SK-N-SH (cell line): ENCODE measurements at regions not wholly inside any gene's neighbourhood (a gene's known extent, or its start where the extent isn't known, plus 50 kb on each side); places are given as distances from the start of the nearest gene placed in this dataset.

Source experiments
- CTCF ChIA-PET: fragments of 300-600, 350-600 bp; formaldehyde crosslinking; extraction: SDS; loops from one replicate; lab custom pipeline; 2021; lab: Yijun Ruan, JAX
- POLR2A ChIA-PET: fragments of 350-600 bp; sonication (Branson Sonifier 250); formaldehyde crosslinking; extraction: SDS; loops from one replicate; lab custom pipeline; 2020; ENCODE audit warnings: antibody characterized with exemption, inconsistent platforms; lab: Yijun Ruan, JAX
- DNase-seq: peaks from one replicate; pipeline ENCODE4 v3.0.0; 2012
- H2AFZ ChIP-seq: fragments of 200-600 bp; sonication (generic); 2 replicates; pipeline ENCODE4 v1.8.1; 2016; ENCODE audit warnings: antibody characterized with exemption, mild to moderate bottlenecking, low read depth
- H3F3A ChIP-seq: fragments of 200-600 bp; sonication (generic); replicated peaks from 2 replicates; pipeline ENCODE3; 2016; ENCODE audit warnings: antibody characterized with exemption, mild to moderate bottlenecking; ENCODE audit not compliant: insufficient read depth
- H3K27ac ChIP-seq, 2 experiments: fragments of 200-500 bp in 1 of 2; fragments of 200-600 bp in 1 of 2; sonication (Bioruptor generic) in 1 of 2; sonication (generic), shearing (Covaris generic) in 1 of 2; 2 replicates each; pipeline versions ENCODE4 v1.5.1 to v1.6.1; 2014 to 2016; ENCODE audit warnings: low read depth in 2 of 2, inconsistent platforms in 1 of 2, low read length in 1 of 2, mild to moderate bottlenecking in 1 of 2, mixed read lengths in 1 of 2
- H3K27me3 ChIP-seq: fragments of 200-600 bp; sonication (generic), shearing (Covaris generic); 2 replicates; pipeline ENCODE4 v1.6.1; 2016; ENCODE audit warnings: mixed run types; ENCODE audit not compliant: insufficient read depth
- H3K36me3 ChIP-seq, 2 experiments: fragments of 200-500 bp in 1 of 2; fragments of 200-600 bp in 1 of 2; sonication (Bioruptor generic) in 1 of 2; sonication (generic) in 1 of 2; replicated peaks in 1 of 2; 2 replicates each; pipeline versions ENCODE3 to v1.5.1; 2014 to 2016; ENCODE audit warnings: low read length in 1 of 2, mild to moderate bottlenecking in 1 of 2; ENCODE audit not compliant: insufficient read depth in 2 of 2, control insufficient read depth in 1 of 2
- H3K4me1 ChIP-seq, 2 experiments: fragments of 200-500 bp in 1 of 2; fragments of 200-600 bp in 1 of 2; sonication (Bioruptor generic) in 1 of 2; sonication (generic), shearing (Covaris generic) in 1 of 2; 2 replicates each; pipeline versions ENCODE4 v1.5.1 to v1.6.1; 2014 to 2016; ENCODE audit warnings: low read depth in 1 of 2, low read length in 1 of 2, mixed run types in 1 of 2; ENCODE audit not compliant: insufficient read depth in 2 of 2, control insufficient read depth in 1 of 2
- H3K4me2 ChIP-seq: fragments of 200-600 bp; sonication (generic), shearing (Covaris generic); 2 replicates; pipeline ENCODE4 v1.6.1; 2017; ENCODE audit warnings: mixed run types
- H3K4me3 ChIP-seq, 2 experiments: fragments of 200-500 bp in 1 of 2; fragments of 200-600 bp in 1 of 2; sonication (Bioruptor generic) in 1 of 2; sonication (generic), shearing (Covaris generic) in 1 of 2; 2 replicates each; pipeline versions ENCODE4 v1.5.1 to v1.8.1; 2014 to 2016; ENCODE audit warnings: low read depth in 2 of 2, inconsistent platforms in 1 of 2, low read length in 1 of 2, mild to moderate bottlenecking in 1 of 2, mixed read lengths in 1 of 2, moderate library complexity in 1 of 2
- H3K79me2 ChIP-seq: fragments of 200-600 bp; sonication (generic); 2 replicates; pipeline ENCODE4 v1.8.1; 2017; ENCODE audit warnings: mild to moderate bottlenecking; ENCODE audit not compliant: insufficient read depth
- H3K9ac ChIP-seq: fragments of 200-600 bp; sonication (generic); 2 replicates; pipeline ENCODE4 v1.6.1; 2017; ENCODE audit warnings: mixed run types
- H3K9me2 ChIP-seq: fragments of 200-600 bp; sonication (generic); 2 replicates; pipeline ENCODE4 v1.6.1; 2017; ENCODE audit warnings: mixed run types
- H3K9me3 ChIP-seq: fragments of 200-600 bp; sonication (generic); 2 replicates; pipeline ENCODE4 v1.6.1; 2017; ENCODE audit warnings: mixed run types, mild to moderate bottlenecking, moderate library complexity
- H4K20me1 ChIP-seq: fragments of 200-600 bp; sonication (generic); 2 replicates; pipeline ENCODE4 v1.6.1; 2017; ENCODE audit warnings: mild to moderate bottlenecking, mixed run types; ENCODE audit not compliant: insufficient read depth
- FOXJ3 ChIP-seq: sonication (generic); formaldehyde crosslinking; IDR thresholded peaks from 2 replicates; pipeline ENCODE4 v1.5.1; 2020; ENCODE audit warnings: mild to moderate bottlenecking, missing genetic modification reagents
- FOXM1 ChIP-seq: IDR thresholded peaks from 2 replicates; pipeline ENCODE4 v1.4.0; 2012; ENCODE audit warnings: low read depth, mild to moderate bottlenecking
- GABPA ChIP-seq: IDR thresholded peaks from 2 replicates; pipeline ENCODE4 v1.4.0; 2012; ENCODE audit warnings: low read depth, mild to moderate bottlenecking
- GATA2 ChIP-seq: sonication (generic); formaldehyde crosslinking; IDR thresholded peaks from 2 replicates; pipeline ENCODE4 v1.5.0; 2020; ENCODE audit warnings: mild to moderate bottlenecking, missing genetic modification reagents
- MEF2A ChIP-seq: IDR thresholded peaks from 2 replicates; pipeline ENCODE4 v1.4.0; 2012; ENCODE audit warnings: low read depth, borderline replicate concordance
- PBX3 ChIP-seq: IDR thresholded peaks from 2 replicates; pipeline ENCODE4; 2012
- RAD21 ChIP-seq: IDR thresholded peaks from 2 replicates; pipeline ENCODE4 v1.6.1; 2012; ENCODE audit warnings: mild to moderate bottlenecking, low read length
- SIN3A ChIP-seq: IDR thresholded peaks from 2 replicates; pipeline ENCODE4 v1.6.1; 2012; ENCODE audit warnings: low read depth, mild to moderate bottlenecking, low read length, moderate library complexity, borderline replicate concordance
- TAF1 ChIP-seq: IDR thresholded peaks from 2 replicates; pipeline ENCODE4 v1.6.1; 2012; ENCODE audit warnings: low read depth, mild to moderate bottlenecking, low read length, moderate library complexity, borderline replicate concordance
- TCF12 ChIP-seq: IDR thresholded peaks from 2 replicates; pipeline ENCODE4 v1.4.0; 2012
- USF1 ChIP-seq: IDR thresholded peaks from 2 replicates; pipeline ENCODE4 v1.4.0; 2012; ENCODE audit warnings: low read depth, borderline replicate concordance
- ZBTB33 ChIP-seq: IDR thresholded peaks from 2 replicates; pipeline ENCODE4 v1.4.0; 2012; ENCODE audit warnings: low read depth, borderline replicate concordance
- TF ChIP-seq, protein P1 (sequence below): fragments of 150-350 bp; IDR thresholded peaks from 2 replicates; pipeline ENCODE4 v1.6.1; 2017; ENCODE audit warnings: antibody characterized with exemption, low read length, low read depth, borderline replicate concordance
- TF ChIP-seq, protein P2 (sequence below): IDR thresholded peaks from 2 replicates; pipeline ENCODE4 v1.6.1; 2012; ENCODE audit warnings: mild to moderate bottlenecking, low read depth, low read length, moderate library complexity

DNA sequence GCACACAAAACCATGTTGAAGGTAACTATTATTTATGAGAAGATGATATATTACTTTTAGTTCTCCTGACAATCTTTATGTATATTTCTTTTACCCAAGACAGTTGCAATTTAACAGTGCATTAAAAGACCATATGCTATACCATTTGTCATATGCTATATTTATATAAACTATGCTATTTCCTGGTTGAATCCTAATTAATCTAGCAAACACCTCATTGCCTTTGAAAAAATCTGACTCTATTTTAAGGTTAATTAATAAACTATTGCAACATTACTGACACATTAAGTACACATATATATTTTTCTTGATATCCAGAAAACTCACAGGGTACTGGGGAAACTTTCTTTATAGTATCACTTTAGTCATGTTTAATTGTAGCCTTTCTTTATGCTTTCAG, 649.4 kb upstream of the PCDH20 start:
- H3K4me1 ChIP-seq, result no peaks in the 10 kb centered on the region
- no peaks in the 10 kb centered on the region for H3K36me3 ChIP-seq
- POLR2A ChIA-PET, result no interaction called here
- no peak overlapping the region for H3K9ac ChIP-seq
- no peak overlapping the region for H3K4me3 ChIP-seq
- no peak overlapping the region for H3K27ac ChIP-seq
- TF ChIP-seq, protein P1, sequence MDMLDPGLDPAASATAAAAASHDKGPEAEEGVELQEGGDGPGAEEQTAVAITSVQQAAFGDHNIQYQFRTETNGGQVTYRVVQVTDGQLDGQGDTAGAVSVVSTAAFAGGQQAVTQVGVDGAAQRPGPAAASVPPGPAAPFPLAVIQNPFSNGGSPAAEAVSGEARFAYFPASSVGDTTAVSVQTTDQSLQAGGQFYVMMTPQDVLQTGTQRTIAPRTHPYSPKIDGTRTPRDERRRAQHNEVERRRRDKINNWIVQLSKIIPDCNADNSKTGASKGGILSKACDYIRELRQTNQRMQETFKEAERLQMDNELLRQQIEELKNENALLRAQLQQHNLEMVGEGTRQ, result no peak
- TF ChIP-seq, protein P2, sequence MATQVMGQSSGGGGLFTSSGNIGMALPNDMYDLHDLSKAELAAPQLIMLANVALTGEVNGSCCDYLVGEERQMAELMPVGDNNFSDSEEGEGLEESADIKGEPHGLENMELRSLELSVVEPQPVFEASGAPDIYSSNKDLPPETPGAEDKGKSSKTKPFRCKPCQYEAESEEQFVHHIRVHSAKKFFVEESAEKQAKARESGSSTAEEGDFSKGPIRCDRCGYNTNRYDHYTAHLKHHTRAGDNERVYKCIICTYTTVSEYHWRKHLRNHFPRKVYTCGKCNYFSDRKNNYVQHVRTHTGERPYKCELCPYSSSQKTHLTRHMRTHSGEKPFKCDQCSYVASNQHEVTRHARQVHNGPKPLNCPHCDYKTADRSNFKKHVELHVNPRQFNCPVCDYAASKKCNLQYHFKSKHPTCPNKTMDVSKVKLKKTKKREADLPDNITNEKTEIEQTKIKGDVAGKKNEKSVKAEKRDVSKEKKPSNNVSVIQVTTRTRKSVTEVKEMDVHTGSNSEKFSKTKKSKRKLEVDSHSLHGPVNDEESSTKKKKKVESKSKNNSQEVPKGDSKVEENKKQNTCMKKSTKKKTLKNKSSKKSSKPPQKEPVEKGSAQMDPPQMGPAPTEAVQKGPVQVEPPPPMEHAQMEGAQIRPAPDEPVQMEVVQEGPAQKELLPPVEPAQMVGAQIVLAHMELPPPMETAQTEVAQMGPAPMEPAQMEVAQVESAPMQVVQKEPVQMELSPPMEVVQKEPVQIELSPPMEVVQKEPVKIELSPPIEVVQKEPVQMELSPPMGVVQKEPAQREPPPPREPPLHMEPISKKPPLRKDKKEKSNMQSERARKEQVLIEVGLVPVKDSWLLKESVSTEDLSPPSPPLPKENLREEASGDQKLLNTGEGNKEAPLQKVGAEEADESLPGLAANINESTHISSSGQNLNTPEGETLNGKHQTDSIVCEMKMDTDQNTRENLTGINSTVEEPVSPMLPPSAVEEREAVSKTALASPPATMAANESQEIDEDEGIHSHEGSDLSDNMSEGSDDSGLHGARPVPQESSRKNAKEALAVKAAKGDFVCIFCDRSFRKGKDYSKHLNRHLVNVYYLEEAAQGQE, result no peak
- TF ChIP-seq SIN3A (no peak), GATA2 (no peak), TCF12 (no peak), FOXM1 (no peak), ZBTB33 (no peak), GABPA (no peak), RAD21 (no peak), FOXJ3 (CRISPR knock-in tag) (no peak), PBX3 (no peak), MEF2A (no peak), USF1 (no peak), TAF1 (no peak)
- H3K4me2 ChIP-seq, result no peak overlapping the region
- no peaks in the 10 kb centered on the region for H4K20me1 ChIP-seq
- no peaks in the 10 kb centered on the region for H3K9me2 ChIP-seq
- H2AFZ ChIP-seq, result no peak overlapping the region
- no peaks in the 10 kb centered on the region for H3F3A ChIP-seq
- CTCF ChIA-PET, result no interaction called here
- no peaks in the 10 kb centered on the region for H3K79me2 ChIP-seq
- DNase-seq, result no peak
- no peaks in the 10 kb centered on the region; the same call in 1 of the 2 replicates for H3K9me3 ChIP-seq
- no peaks in the 10 kb centered on the region for H3K27me3 ChIP-seq
